Activated T-cell treated with anti-CD3 and anti-CD28 coated beads, Interleukin-2, amount 50 U/mL, for 72 hours (primary cell): ENCODE measurements at regions not wholly inside any gene's neighbourhood (a gene's known extent, or its start where the extent isn't known, plus 50 kb on each side); places are given as distances from the start of the nearest gene placed in this dataset.
A peak's percentile ranks its signal among the peaks of the same experiment; 100 is the strongest.

Experiments
- ATAC-seq, 2 donors: fragments of 150-1000 bp; cut with Tn5 transposase; replicated peaks in 1 of 2; 2 replicates each; pipeline ENCODE4 v1.10.0; 2021; ENCODE audit warnings: moderate library complexity in 2 of 2, mild to moderate bottlenecking in 1 of 2
- DNase-seq, 2 donors: peaks; one replicate each; pipeline ENCODE4 v3.0.0; 2021 to 2022; ENCODE audit warnings: mixed read lengths in 1 of 2
- H3K27ac Mint-ChIP-seq: one replicate; pipeline ENCODE4 v1.8.0; 2022; ENCODE audit warnings: mild to moderate bottlenecking, moderate library complexity, mixed read lengths
- H3K27me3 Mint-ChIP-seq: one replicate; pipeline ENCODE4 v1.8.0; 2022; ENCODE audit warnings: low read depth, mixed read lengths
- H3K36me3 Mint-ChIP-seq, 2 donors: one replicate each; pipeline ENCODE4 v1.8.0; 2022; ENCODE audit warnings: mixed read lengths in 2 of 2, mild to moderate bottlenecking in 1 of 2; ENCODE audit not compliant: insufficient read depth in 2 of 2
- H3K4me1 Mint-ChIP-seq: one replicate; pipeline ENCODE4 v1.8.0; 2022; ENCODE audit warnings: low read depth, mixed read lengths
- H3K4me3 Mint-ChIP-seq, 2 donors: one replicate each; pipeline ENCODE4 v1.8.0; 2022; ENCODE audit warnings: mild to moderate bottlenecking in 2 of 2, mixed read lengths in 2 of 2, moderate library complexity in 2 of 2
- H3K9me3 Mint-ChIP-seq, 2 donors: one replicate each; pipeline ENCODE4 v1.8.0; 2022; ENCODE audit warnings: mixed read lengths in 2 of 2

DNA sequence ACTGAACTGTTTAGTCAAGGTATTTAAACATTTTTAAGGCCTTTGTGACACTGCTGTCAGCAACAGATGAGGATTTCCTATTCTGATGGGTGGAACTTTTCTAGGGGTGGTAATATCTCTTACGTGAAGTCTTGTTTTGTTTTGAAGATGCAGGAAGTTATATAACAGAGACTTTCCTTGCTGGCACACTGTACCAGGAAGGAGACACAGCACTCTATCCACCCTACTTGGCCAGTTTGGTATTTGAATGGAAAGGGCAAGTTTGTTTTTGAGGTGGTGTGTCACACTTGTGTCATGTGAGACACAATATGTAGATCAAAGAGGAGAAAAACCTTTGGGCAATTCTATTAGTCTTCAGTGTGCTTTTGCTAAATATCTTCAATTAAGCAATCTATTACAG lies 51.6 kb upstream of the SRP54 start:
- DNase-seq, result peak; percentile 28 to 40
- H3K36me3 Mint-ChIP-seq, result peaks cover 0 to 4% of the 10 kb centered on the region in 2 donors
- peak overlapping the region; percentile 65 to 75 for H3K4me3 Mint-ChIP-seq
- no peaks in the 10 kb centered on the region for H3K9me3 Mint-ChIP-seq
- H3K27me3 Mint-ChIP-seq, result no peaks in the 10 kb centered on the region
- peaks cover 54% of the 10 kb centered on the region for H3K4me1 Mint-ChIP-seq
- H3K27ac Mint-ChIP-seq, result peak overlapping the region; percentile 100
- peak; percentile 79 to 82 for ATAC-seq

DNA sequence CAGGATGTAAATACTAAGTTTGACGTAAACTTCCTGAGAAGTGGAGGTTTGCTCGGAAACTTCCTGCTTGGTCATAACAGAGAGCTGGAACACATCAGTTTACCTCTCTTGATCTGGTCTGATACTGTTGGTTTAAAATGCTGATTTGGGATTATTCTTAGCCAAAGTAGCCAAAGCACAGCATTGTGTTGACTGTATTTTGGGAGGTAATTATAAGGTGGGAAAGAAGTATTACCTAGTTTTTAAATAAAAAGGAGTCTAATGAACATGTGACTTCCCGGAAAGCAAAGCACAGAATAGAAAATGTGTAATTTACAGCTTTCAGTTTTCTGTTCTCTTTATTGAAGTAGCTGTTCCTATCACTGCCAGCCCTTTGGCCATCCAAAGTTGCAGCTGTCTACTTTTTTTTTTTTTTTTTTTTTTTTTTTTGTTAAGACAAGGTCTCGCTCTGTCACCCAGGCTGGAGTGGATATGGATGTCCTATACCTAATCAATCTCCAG lies 52.2 kb upstream of the SRP54 start:
- H3K27ac Mint-ChIP-seq, result peak overlapping the region; percentile 100
- H3K36me3 Mint-ChIP-seq, result peaks cover 0 to 4% of the 10 kb centered on the region in 2 donors
- no peaks in the 10 kb centered on the region for H3K27me3 Mint-ChIP-seq
- DNase-seq (peak; percentile 17 to 21), ATAC-seq (peak; percentile 65 to 68)
- peaks cover 53% of the 10 kb centered on the region for H3K4me1 Mint-ChIP-seq
- H3K9me3 Mint-ChIP-seq, result no peaks in the 10 kb centered on the region
- peak overlapping the region; percentile 65 to 91 for H3K4me3 Mint-ChIP-seq

DNA sequence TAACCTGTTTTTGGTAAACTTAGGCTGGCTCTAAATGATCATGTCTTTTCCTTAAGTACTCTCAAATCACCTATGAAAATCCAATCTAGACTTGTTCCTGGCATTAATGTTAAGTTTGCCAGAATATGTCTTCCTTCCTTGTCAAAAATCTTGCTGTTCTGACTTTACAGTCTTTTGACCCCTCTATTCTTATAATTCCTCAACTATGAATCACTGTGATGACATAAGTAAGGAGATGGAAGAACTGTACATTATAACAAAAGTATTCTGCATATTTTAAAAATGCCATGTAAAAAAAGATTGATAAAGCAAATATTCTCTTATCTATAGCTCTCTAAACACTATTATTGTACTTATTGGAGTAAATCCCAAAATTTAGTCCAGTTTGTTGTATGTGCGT lies 51.4 kb upstream of the BAZ1A start:
- H3K9me3 Mint-ChIP-seq, result no peaks in the 10 kb centered on the region
- no peak overlapping the region for H3K27ac Mint-ChIP-seq
- no peak for DNase-seq
- ATAC-seq, result no peak
- peaks cover 0 to 1% of the 10 kb centered on the region in 2 donors for H3K36me3 Mint-ChIP-seq
- no peaks in the 10 kb centered on the region for H3K27me3 Mint-ChIP-seq
- H3K4me1 Mint-ChIP-seq, result peaks cover 32% of the 10 kb centered on the region
- H3K4me3 Mint-ChIP-seq, result no peak overlapping the region
